CD14-positive monocyte (primary cell): ENCODE measurements at regions not wholly inside any gene's neighbourhood (a gene's known extent, or its start where the extent isn't known, plus 50 kb on each side); places are given as distances from the start of the nearest gene placed in this dataset.

Experiments used
- DNase-seq, 3 donors: peaks; one replicate each; pipeline ENCODE4 v3.0.0-alpha.2; 2011 to 2022
- H2AFZ ChIP-seq: 2 replicates; pipeline ENCODE4 v1.6.0; 2012; ENCODE audit warnings: mild to moderate bottlenecking, low read depth, low read length, inconsistent platforms; ENCODE audit not compliant: insufficient read depth, poor library complexity, severe bottlenecking
- H3K27ac ChIP-seq, 2 donors: 1 replicate in 1 of 2; 2 replicates in 1 of 2; pipeline ENCODE4 v1.5.1; 2012 to 2013; ENCODE audit warnings: low read length in 2 of 2, control low read depth in 1 of 2, inconsistent platforms in 1 of 2, low read depth in 1 of 2, mild to moderate bottlenecking in 1 of 2
- H3K27me3 ChIP-seq, 2 donors: one replicate each; pipeline versions ENCODE4 v1.6.0 to v1.6.1; 2011 to 2013; ENCODE audit warnings: low read length in 2 of 2; ENCODE audit not compliant: control insufficient read depth in 2 of 2, insufficient read depth in 2 of 2
- H3K36me3 ChIP-seq, 2 donors: replicated peaks in 1 of 2; 1 replicate in 1 of 2; 2 replicates in 1 of 2; pipeline versions ENCODE4 v1.5.1 to v1.6.1; 2012 to 2013; ENCODE audit warnings: low read length in 2 of 2, control low read depth in 1 of 2, inconsistent platforms in 1 of 2, mild to moderate bottlenecking in 1 of 2; ENCODE audit not compliant: insufficient read depth in 2 of 2, control insufficient read depth in 1 of 2
- H3K4me1 ChIP-seq, 2 donors: 1 replicate in 1 of 2; 2 replicates in 1 of 2; pipeline versions ENCODE4 v1.5.1 to v1.6.1; 2012 to 2013; ENCODE audit warnings: low read length in 2 of 2, control low read depth in 1 of 2, inconsistent platforms in 1 of 2, mild to moderate bottlenecking in 1 of 2, moderate library complexity in 1 of 2; ENCODE audit not compliant: insufficient read depth in 2 of 2, control insufficient read depth in 1 of 2
- H3K4me2 ChIP-seq: replicated peaks from 2 replicates; pipeline ENCODE3; 2012; ENCODE audit warnings: low read length, moderate library complexity, mild to moderate bottlenecking; ENCODE audit not compliant: poor library complexity, severe bottlenecking; ENCODE audit errors: extremely low read depth
- H3K4me3 ChIP-seq, 3 experiments: fragments of 200-600 bp in 1 of 3; sonication (generic) in 1 of 3; replicated peaks in 1 of 3; 1 replicate in 2 of 3; 2 replicates in 1 of 3; pipeline ENCODE4 v1.5.1; 2011 to 2013; ENCODE audit warnings: low read length in 3 of 3, mild to moderate bottlenecking in 3 of 3, control low read depth in 2 of 3, low read depth in 2 of 3, inconsistent platforms in 1 of 3, moderate library complexity in 1 of 3
- H3K79me2 ChIP-seq: 2 replicates; pipeline ENCODE4 v1.6.0; 2012; ENCODE audit warnings: mild to moderate bottlenecking, control low read depth, inconsistent platforms, low read length, moderate library complexity; ENCODE audit not compliant: insufficient read depth
- H3K9ac ChIP-seq: 2 replicates; pipeline ENCODE4 v1.6.0; 2017; ENCODE audit warnings: low read length, mild to moderate bottlenecking; ENCODE audit not compliant: insufficient read depth, poor library complexity, severe bottlenecking
- H3K9me3 ChIP-seq, 2 donors: replicated peaks in 1 of 2; 1 replicate in 1 of 2; 2 replicates in 1 of 2; pipeline versions ENCODE4 v1.5.1 to v1.6.1; 2012 to 2013; ENCODE audit warnings: low read length in 2 of 2, control low read depth in 1 of 2; ENCODE audit not compliant: control insufficient read depth in 1 of 2, insufficient read depth in 1 of 2
- H4K20me1 ChIP-seq: 2 replicates; pipeline ENCODE4 v1.6.0; 2012; ENCODE audit warnings: mild to moderate bottlenecking, low read length, control low read depth, moderate library complexity; ENCODE audit not compliant: insufficient read depth
- H3K27ac Mint-ChIP-seq, 7 donors: one replicate each; pipeline ENCODE4 v1.8.0; 2020; ENCODE audit warnings: mild to moderate bottlenecking in 7 of 7, mixed read lengths in 7 of 7, moderate library complexity in 6 of 7, inconsistent platforms in 2 of 7
- H3K27me3 Mint-ChIP-seq, 3 donors: one replicate each; pipeline ENCODE4 v1.8.0; 2021 to 2022; ENCODE audit warnings: low read depth in 3 of 3, mild to moderate bottlenecking in 3 of 3, mixed read lengths in 3 of 3, moderate library complexity in 3 of 3, inconsistent platforms in 1 of 3
- H3K36me3 Mint-ChIP-seq, 2 donors: one replicate each; pipeline ENCODE4 v1.8.0; 2020; ENCODE audit warnings: mixed read lengths in 2 of 2, inconsistent platforms in 1 of 2, mild to moderate bottlenecking in 1 of 2
- H3K4me1 Mint-ChIP-seq: one replicate; pipeline ENCODE4 v1.8.0; 2020; ENCODE audit warnings: mild to moderate bottlenecking, mixed read lengths
- H3K4me3 Mint-ChIP-seq, 2 donors: one replicate each; pipeline ENCODE4 v1.8.0; 2020; ENCODE audit warnings: mild to moderate bottlenecking in 2 of 2, mixed read lengths in 2 of 2, moderate library complexity in 1 of 2
- H3K9me3 Mint-ChIP-seq, 7 donors: one replicate each; pipeline ENCODE4 v1.8.0; 2020 to 2022; ENCODE audit warnings: mixed read lengths in 7 of 7, mild to moderate bottlenecking in 6 of 7, moderate library complexity in 6 of 7, inconsistent platforms in 2 of 7
- WGBS: methylation state at CpG from one replicate; pipeline ENCODE4 v1.1.5; 2013; ENCODE audit warnings: missing lambda C conversion rate; ENCODE audit not compliant: insufficient coverage; 5-methylcytosine and 5-hydroxymethylcytosine counted together
- intact Hi-C, 2 donors: fragments of 100-400 bp; cut with micrococcal nuclease; formaldehyde crosslinking; loops; one replicate each; pipeline versions ENCODE4 v1.15.0 to v1.15.1; 2023
- TF ChIP-seq, protein P1 (sequence below): fragments of 200-600 bp; IDR thresholded peaks from one replicate; pipeline ENCODE4 v1.8.0; 2022; ENCODE audit warnings: antibody characterized with exemption, mild to moderate bottlenecking

DNA sequence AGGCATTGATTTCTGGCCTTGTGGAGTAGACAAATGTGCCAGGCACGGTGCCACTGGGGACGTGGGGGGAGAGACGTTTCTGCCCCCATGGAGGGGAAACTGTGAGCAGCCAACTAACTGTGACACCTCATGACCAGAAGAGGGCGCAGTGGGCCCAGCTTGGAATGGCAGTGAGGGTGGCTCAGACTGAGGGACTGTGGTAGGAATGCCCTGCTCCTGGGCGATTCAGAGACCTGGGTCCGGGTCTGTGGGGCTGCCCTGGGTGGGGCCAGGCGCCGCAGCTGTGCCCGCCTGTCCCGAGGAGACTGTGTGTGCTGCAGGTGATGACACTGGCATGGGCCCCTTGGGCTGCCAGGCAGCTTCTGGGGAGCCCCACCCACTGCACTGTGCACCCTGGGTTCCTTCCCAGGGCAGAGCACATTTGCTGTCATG, 60.6 kb downstream of the SLC25A47 start:
- intact Hi-C loops, result loop anchor here (1.0 to 10.0 kb wide), 4 partner anchors 161 to 271 kb away; no protein-coding TSS in a partner anchor
- Histone ChIP-seq H3K4me2 (no peak overlapping the region), H2AFZ (no peak overlapping the region), H3K36me3 (peaks cover 19 to 27% of the 10 kb centered on the region in 2 donors), H3K9ac (no peak overlapping the region), H3K4me3 (no peak overlapping the region), H3K9me3 (no peaks in the 10 kb centered on the region), H3K27ac (no peak overlapping the region), H3K4me1 (peaks cover 3% of the 10 kb centered on the region in 2 donors), H3K27me3 (no peaks in the 10 kb centered on the region), H4K20me1 (peaks cover 22% of the 10 kb centered on the region), H3K79me2 (peaks cover 4% of the 10 kb centered on the region)
- H3K36me3 Mint-ChIP-seq, result peaks cover 22 to 37% of the 10 kb centered on the region in 2 donors
- 39% methylated on average over 10 of the region's 10 CpGs for WGBS
- H3K4me1 Mint-ChIP-seq, result peaks cover 10% of the 10 kb centered on the region
- peak; percentile 56 to 68 (median 67) for DNase-seq
- H3K4me3 Mint-ChIP-seq, result no peak overlapping the region
- H3K27me3 Mint-ChIP-seq, result no peaks in the 10 kb centered on the region
- peak overlapping the region in 2 of 7 donors; percentile 12 to 79 for H3K27ac Mint-ChIP-seq
- TF ChIP-seq, protein P1, sequence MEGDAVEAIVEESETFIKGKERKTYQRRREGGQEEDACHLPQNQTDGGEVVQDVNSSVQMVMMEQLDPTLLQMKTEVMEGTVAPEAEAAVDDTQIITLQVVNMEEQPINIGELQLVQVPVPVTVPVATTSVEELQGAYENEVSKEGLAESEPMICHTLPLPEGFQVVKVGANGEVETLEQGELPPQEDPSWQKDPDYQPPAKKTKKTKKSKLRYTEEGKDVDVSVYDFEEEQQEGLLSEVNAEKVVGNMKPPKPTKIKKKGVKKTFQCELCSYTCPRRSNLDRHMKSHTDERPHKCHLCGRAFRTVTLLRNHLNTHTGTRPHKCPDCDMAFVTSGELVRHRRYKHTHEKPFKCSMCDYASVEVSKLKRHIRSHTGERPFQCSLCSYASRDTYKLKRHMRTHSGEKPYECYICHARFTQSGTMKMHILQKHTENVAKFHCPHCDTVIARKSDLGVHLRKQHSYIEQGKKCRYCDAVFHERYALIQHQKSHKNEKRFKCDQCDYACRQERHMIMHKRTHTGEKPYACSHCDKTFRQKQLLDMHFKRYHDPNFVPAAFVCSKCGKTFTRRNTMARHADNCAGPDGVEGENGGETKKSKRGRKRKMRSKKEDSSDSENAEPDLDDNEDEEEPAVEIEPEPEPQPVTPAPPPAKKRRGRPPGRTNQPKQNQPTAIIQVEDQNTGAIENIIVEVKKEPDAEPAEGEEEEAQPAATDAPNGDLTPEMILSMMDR, result peak; percentile 94
- no peaks in the 10 kb centered on the region for H3K9me3 Mint-ChIP-seq

GRCh38 chr14:100384277-100384676, 61.1 kb downstream of the SLC25A47 start:
- no peak overlapping the region for H3K4me2 ChIP-seq
- no peak overlapping the region for H3K27ac ChIP-seq
- Mint-ChIP-seq H3K4me1 (peaks cover 10% of the 10 kb centered on the region), H3K27ac (peak overlapping the region in 5 of 7 donors; percentile 12 to 82 (median 68)), H3K9me3 (no peaks in the 10 kb centered on the region), H3K36me3 (peaks cover 23 to 38% of the 10 kb centered on the region in 2 donors), H3K27me3 (no peaks in the 10 kb centered on the region), H3K4me3 (no peak overlapping the region)
- TF ChIP-seq, protein P1, result no peak
- no peak for DNase-seq
- H4K20me1 ChIP-seq, result peaks cover 22% of the 10 kb centered on the region
- intact Hi-C loops, result loop anchor here (10.0 kb wide), 1 partner anchor 161 kb away; no protein-coding TSS in a partner anchor
- H2AFZ ChIP-seq, result no peak overlapping the region
- no peaks in the 10 kb centered on the region for H3K27me3 ChIP-seq
- no peak overlapping the region for H3K4me3 ChIP-seq
- 94% methylated on average over 5 of the region's 5 CpGs for WGBS
- no peaks in the 10 kb centered on the region for H3K9me3 ChIP-seq
- H3K4me1 ChIP-seq, result peaks cover 3% of the 10 kb centered on the region in 2 donors
- peaks cover 4% of the 10 kb centered on the region for H3K79me2 ChIP-seq
- no peak overlapping the region for H3K9ac ChIP-seq
- H3K36me3 ChIP-seq, result peaks cover 19 to 30% of the 10 kb centered on the region in 2 donors
